OCI-LY1 (cell line): ENCODE measurements at regions not wholly inside any gene's neighbourhood (a gene's known extent, or its start where the extent isn't known, plus 50 kb on each side); places are given as distances from the start of the nearest gene placed in this dataset.

Source experiments
- CTCF ChIP-seq: fragments of 200-600 bp; sonication (generic), shearing (Covaris generic); IDR thresholded peaks from 2 replicates; pipeline ENCODE4 v1.5.1; 2017; ENCODE audit warnings: mild to moderate bottlenecking, antibody characterized with exemption, low read length, moderate library complexity, mixed read lengths
- EZH2 ChIP-seq: fragments of 200-600 bp; sonication (generic), shearing (Covaris generic); IDR thresholded peaks from 2 replicates; pipeline ENCODE4 v1.8.0; 2017; ENCODE audit warnings: borderline replicate concordance, mixed run types, mild to moderate bottlenecking, antibody characterized with exemption, low read length, moderate library complexity, mixed read lengths

GRCh38 chr3:117629505-117629904 lies 919.9 kb downstream of the TUSC7 start:
- no peak for TF ChIP-seq CTCF
- TF ChIP-seq EZH2, result no peak
